ENCODE measurements at regions not wholly inside any gene's neighbourhood (a gene's known extent, or its start where the extent isn't known, plus 50 kb on each side); places are given as distances from the start of the nearest gene placed in this dataset.

DNA sequence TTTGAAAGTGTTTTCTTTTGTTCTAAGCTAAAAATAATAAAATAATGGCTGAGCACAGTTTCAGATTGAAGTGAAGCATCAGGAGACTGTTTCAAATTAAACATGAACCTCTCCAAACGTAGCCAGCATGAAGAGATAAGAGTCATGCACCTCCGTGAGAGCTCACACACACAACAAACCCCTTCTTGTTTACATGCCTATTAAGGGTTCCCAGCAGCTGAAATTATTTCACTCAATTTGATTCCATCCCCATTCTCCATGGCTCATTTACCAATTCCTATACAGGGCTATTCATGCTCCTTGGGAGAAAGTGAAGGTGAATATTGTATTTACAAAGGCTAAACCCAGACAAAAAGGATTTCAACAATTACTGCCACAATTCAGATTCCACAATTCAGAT lies 954.1 kb upstream of the INTU start:
- DNase-seq (ENCODE audit: low spot score in 2 of 2): no peak
- TF ChIP-seq POLR2A (IDR thresholded peaks at IDR 0.05): no peak
- TF ChIP-seq, protein P1, sequence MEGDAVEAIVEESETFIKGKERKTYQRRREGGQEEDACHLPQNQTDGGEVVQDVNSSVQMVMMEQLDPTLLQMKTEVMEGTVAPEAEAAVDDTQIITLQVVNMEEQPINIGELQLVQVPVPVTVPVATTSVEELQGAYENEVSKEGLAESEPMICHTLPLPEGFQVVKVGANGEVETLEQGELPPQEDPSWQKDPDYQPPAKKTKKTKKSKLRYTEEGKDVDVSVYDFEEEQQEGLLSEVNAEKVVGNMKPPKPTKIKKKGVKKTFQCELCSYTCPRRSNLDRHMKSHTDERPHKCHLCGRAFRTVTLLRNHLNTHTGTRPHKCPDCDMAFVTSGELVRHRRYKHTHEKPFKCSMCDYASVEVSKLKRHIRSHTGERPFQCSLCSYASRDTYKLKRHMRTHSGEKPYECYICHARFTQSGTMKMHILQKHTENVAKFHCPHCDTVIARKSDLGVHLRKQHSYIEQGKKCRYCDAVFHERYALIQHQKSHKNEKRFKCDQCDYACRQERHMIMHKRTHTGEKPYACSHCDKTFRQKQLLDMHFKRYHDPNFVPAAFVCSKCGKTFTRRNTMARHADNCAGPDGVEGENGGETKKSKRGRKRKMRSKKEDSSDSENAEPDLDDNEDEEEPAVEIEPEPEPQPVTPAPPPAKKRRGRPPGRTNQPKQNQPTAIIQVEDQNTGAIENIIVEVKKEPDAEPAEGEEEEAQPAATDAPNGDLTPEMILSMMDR (IDR thresholded peaks at IDR 0.05): no peak
- TF ChIP-seq EP300 (IDR thresholded peaks at IDR 0.05): no peak
- no peak for TF ChIP-seq POLR2AphosphoS5 (IDR thresholded peaks at IDR 0.05)
- 82% methylated on average over 2 of the region's 2 CpGs for WGBS
- H3K27me3 ChIP-seq: no peaks in the 10 kb centered on the region
- no peaks in the 10 kb centered on the region for H3K9me3 ChIP-seq
- no peak overlapping the region for H3K4me3 ChIP-seq
- H3K27ac ChIP-seq: no peak overlapping the region
- no peaks in the 10 kb centered on the region for H3K4me1 ChIP-seq
- H3K36me3 ChIP-seq: no peaks in the 10 kb centered on the region

DNA sequence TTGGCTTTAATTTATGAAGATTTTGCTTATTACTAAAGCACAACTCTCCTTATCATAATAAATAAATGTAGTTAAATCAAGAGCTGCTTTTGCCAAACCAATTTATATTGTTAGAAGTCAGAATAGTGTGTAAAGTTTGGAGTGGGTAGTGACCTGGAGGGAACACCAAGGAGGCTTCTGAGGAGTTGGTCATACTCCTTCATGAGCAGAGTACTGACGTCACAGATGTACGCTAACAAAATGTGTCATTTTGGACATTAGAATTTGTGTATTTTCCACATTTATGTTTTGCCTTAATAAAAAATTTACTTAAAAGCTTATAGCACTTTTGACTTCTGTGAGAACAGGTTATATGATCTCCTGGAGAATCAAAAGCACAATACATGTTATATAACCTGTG lies 953.5 kb upstream of the INTU start:
- Histone ChIP-seq H3K9me3 (no peaks in the 10 kb centered on the region), H3K4me1 (no peaks in the 10 kb centered on the region), H3K27ac (no peak overlapping the region), H3K4me3 (no peak overlapping the region), H3K27me3 (no peaks in the 10 kb centered on the region), H3K36me3 (no peaks in the 10 kb centered on the region)
- WGBS: 48% methylated on average over 2 of the region's 2 CpGs
- no peak for TF ChIP-seq POLR2AphosphoS5 (IDR thresholded peaks at IDR 0.05)
- TF ChIP-seq POLR2A (IDR thresholded peaks at IDR 0.05): no peak
- TF ChIP-seq, protein P1 (IDR thresholded peaks at IDR 0.05): no peak
- TF ChIP-seq EP300 (IDR thresholded peaks at IDR 0.05): no peak
- no peak for DNase-seq (ENCODE audit: low spot score in 2 of 2)

DNA sequence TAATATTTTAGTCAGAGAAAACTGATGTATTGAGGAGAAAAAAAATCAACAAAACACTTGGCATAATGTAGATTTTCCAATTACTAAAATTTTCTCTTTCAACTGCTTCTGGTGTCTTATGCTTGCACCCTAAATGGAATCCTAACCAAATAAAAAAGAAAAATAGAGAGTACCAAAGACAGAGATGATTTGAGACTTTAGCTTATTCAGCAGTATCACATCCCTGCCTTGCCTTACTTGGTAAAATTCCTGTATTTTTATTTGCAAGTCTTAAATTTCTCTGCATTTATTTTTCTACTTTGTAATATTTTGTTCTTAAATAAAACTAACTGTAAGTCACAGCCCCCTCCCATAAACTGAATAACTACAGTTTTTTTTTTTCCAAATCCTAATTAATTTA lies 950.5 kb upstream of the INTU start:
- TF ChIP-seq, protein P1 (IDR thresholded peaks at IDR 0.05): no peak
- no peak for TF ChIP-seq POLR2A (IDR thresholded peaks at IDR 0.05)
- no peak for TF ChIP-seq POLR2AphosphoS5 (IDR thresholded peaks at IDR 0.05)
- no peak for TF ChIP-seq EP300 (IDR thresholded peaks at IDR 0.05)
- Histone ChIP-seq H3K27me3 (no peaks in the 10 kb centered on the region), H3K27ac (no peak overlapping the region), H3K4me3 (no peak overlapping the region), H3K4me1 (no peaks in the 10 kb centered on the region), H3K9me3 (no peaks in the 10 kb centered on the region), H3K36me3 (no peaks in the 10 kb centered on the region)
- DNase-seq (ENCODE audit: low spot score in 2 of 2): no peak

DNA sequence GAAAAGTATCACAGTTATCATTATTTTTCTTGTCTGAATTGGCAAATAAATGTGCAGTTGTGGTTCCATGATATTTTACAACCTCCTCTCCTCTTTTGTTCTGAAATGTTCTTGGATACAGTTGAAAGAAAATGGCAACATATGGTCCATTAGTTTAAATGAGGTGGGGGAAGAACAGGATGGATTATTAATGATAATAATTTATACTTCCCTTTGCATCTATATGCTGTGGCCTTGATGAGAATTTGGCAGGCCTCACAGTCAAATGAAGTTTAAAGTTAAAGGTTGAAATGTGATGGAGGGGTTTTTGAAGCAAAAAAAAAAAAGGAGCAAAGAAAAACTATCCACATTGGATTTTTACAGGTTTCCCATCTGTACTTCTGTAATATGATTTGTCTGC lies 946.3 kb upstream of the INTU start:
- no peaks in the 10 kb centered on the region for H3K36me3 ChIP-seq
- DNase-seq (ENCODE audit: low spot score in 2 of 2): no peak
- H3K4me1 ChIP-seq: no peaks in the 10 kb centered on the region
- no peak overlapping the region for H3K27ac ChIP-seq
- no peak overlapping the region for H3K4me3 ChIP-seq
- TF ChIP-seq, protein P1 (IDR thresholded peaks at IDR 0.05): no peak
- TF ChIP-seq POLR2AphosphoS5 (IDR thresholded peaks at IDR 0.05) (no peak), EP300 (IDR thresholded peaks at IDR 0.05) (no peak), POLR2A (IDR thresholded peaks at IDR 0.05) (no peak)
- no peaks in the 10 kb centered on the region for H3K27me3 ChIP-seq
- no peaks in the 10 kb centered on the region for H3K9me3 ChIP-seq

DNA sequence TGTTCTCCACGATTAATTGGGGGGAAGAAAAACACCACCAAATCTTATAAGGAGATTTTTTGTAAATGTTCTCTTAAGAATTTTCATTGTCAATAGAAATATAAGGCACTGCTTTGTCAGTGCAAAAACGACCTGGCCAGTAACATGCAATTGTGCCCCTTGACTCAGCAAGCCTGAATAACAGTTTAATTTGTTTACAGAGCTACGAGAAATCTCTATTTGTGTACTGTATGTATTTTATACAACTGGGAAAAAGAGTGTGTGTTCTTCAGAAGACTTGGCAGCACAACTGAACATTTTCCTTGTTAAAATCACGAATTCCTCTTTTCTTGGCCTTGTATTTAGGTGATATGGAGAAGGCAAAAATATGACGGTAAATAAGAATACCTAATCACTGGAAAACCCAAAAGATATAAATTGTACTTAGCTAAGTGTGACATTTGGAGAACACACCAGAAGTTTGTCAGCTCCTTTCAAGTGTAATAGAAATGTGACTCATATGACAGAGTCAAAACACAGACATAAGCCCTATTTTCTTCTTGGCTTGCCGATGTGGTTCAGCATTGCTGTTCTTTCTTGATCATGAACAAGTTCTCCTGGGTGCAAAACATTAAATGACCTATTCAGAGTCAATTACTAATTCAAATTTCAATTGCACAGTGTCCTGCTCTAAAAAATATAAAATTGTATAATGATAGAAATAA lies 945.0 kb upstream of the INTU start:
- H3K4me1 ChIP-seq: no peaks in the 10 kb centered on the region
- TF ChIP-seq, protein P1 (IDR thresholded peaks at IDR 0.05): no peak
- no peak overlapping the region for H3K4me3 ChIP-seq
- H3K27ac ChIP-seq: no peak overlapping the region
- no peaks in the 10 kb centered on the region for H3K27me3 ChIP-seq
- no peak for DNase-seq (ENCODE audit: low spot score in 2 of 2)
- WGBS: 49% methylated on average over 6 of the region's 6 CpGs
- H3K9me3 ChIP-seq: no peaks in the 10 kb centered on the region
- H3K36me3 ChIP-seq: no peaks in the 10 kb centered on the region

Data from suprapubic skin (tissue), 4 donors.